Spleen (tissue), 11 donors: ENCODE measurements at regions not wholly inside any gene's neighbourhood (a gene's known extent, or its start where the extent isn't known, plus 50 kb on each side); places are given as distances from the start of the nearest gene placed in this dataset.
A peak's percentile ranks its signal among the peaks of the same experiment; 100 is the strongest.

ENCODE experiments used
- DNase-seq: peaks from one replicate; pipeline ENCODE4 v3.0.0-alpha.2; 2020
- H3K27ac ChIP-seq, 8 donors: fragments of 200-600 bp; sonication (generic) in 7 of 8; 1 replicate in 4 of 8; 2 replicates in 4 of 8; pipeline versions ENCODE4 v1.5.0 to v1.8.0; 2016 to 2021; ENCODE audit warnings: inconsistent platforms in 4 of 8, mild to moderate bottlenecking in 4 of 8, moderate library complexity in 1 of 8
- H3K27me3 ChIP-seq, 7 donors: fragments of 200-600 bp; sonication (generic) in 6 of 7; replicated peaks in 1 of 7; 1 replicate in 4 of 7; 2 replicates in 3 of 7; pipeline versions ENCODE4 v1.5.0 to v1.8.0; 2016 to 2021; ENCODE audit warnings: inconsistent platforms in 3 of 7, mild to moderate bottlenecking in 1 of 7
- H3K36me3 ChIP-seq, 6 donors: fragments of 200-600 bp; sonication (generic) in 5 of 6; 1 replicate in 4 of 6; 2 replicates in 2 of 6; pipeline versions ENCODE4 v1.5.0 to v1.8.0; 2016 to 2021; ENCODE audit warnings: inconsistent platforms in 2 of 6
- H3K4me1 ChIP-seq, 6 donors: fragments of 200-600 bp; sonication (generic) in 5 of 6; 1 replicate in 3 of 6; 2 replicates in 3 of 6; pipeline versions ENCODE4 v1.5.0 to v1.8.0; 2016 to 2021; ENCODE audit warnings: inconsistent platforms in 3 of 6
- H3K4me3 ChIP-seq, 8 donors: fragments of 200-600 bp; sonication (generic) in 7 of 8; 1 replicate in 4 of 8; 2 replicates in 4 of 8; pipeline versions ENCODE4 v1.5.0 to v1.8.0; 2016 to 2021; ENCODE audit warnings: inconsistent platforms in 4 of 8, mild to moderate bottlenecking in 4 of 8, moderate library complexity in 2 of 8
- H3K9me3 ChIP-seq, 8 donors: fragments of 200-600 bp; sonication (generic) in 7 of 8; 1 replicate in 4 of 8; 2 replicates in 4 of 8; pipeline versions ENCODE4 v1.5.0 to v1.8.0; 2016 to 2021; ENCODE audit warnings: inconsistent platforms in 4 of 8
- POLR2A ChIP-seq, 3 donors: fragments of 450-650 bp; IDR thresholded peaks; one replicate each; pipeline ENCODE4 v1.5.1; 2017; ENCODE audit warnings: antibody characterized with exemption in 3 of 3, mild to moderate bottlenecking in 1 of 3
- POLR2AphosphoS5 ChIP-seq, 3 donors: sonication (generic); formaldehyde crosslinking; IDR thresholded peaks; one replicate each; pipeline ENCODE4 v1.5.1; 2017; ENCODE audit warnings: antibody characterized with exemption in 3 of 3
- WGBS, 5 donors: extraction: QIAGEN DNeasy Blood & Tissue Kit in 3 of 5; methylation state at CpG; one replicate each; pipeline versions ENCODE4 v1.1.5 to v1.1.7; 2013 to 2018; 5-methylcytosine and 5-hydroxymethylcytosine counted together
- intact Hi-C: fragments of 100-400 bp; cut with DNase I; formaldehyde crosslinking; loops from one replicate; pipeline ENCODE4 v1.15.0; 2023; ENCODE audit warnings: low total_unique reads
- TF ChIP-seq, protein P1 (sequence below), 11 experiments: fragments of 200-600 bp in 7 of 11; fragments of 450-650 bp in 4 of 11; sonication (generic) in 4 of 11; IDR thresholded peaks in 8 of 11; conservative IDR thresholded peaks in 3 of 11; 1 replicate in 7 of 11; 2 replicates in 4 of 11; pipeline versions ENCODE4 v1.4.0 to v1.8.0; 2016 to 2021; ENCODE audit warnings: antibody characterized with exemption in 11 of 11, inconsistent platforms in 4 of 11, mild to moderate bottlenecking in 1 of 11
- donor health status: healthy with polysubstance abuse.
- donor health status: DM: no; HTN: no; CAD: no; lungs with moderate emphysema.
- donor health status: DM: no; HTN: no; CAD: no.
- donor health status: Bipolar disorder and iron deficiency.
- donor health status: healthy.
- donor health status: DM: no; HTN: no; CAD: no.
- donor health status: DM: yes; HTN: yes; CAD: no.

DNA sequence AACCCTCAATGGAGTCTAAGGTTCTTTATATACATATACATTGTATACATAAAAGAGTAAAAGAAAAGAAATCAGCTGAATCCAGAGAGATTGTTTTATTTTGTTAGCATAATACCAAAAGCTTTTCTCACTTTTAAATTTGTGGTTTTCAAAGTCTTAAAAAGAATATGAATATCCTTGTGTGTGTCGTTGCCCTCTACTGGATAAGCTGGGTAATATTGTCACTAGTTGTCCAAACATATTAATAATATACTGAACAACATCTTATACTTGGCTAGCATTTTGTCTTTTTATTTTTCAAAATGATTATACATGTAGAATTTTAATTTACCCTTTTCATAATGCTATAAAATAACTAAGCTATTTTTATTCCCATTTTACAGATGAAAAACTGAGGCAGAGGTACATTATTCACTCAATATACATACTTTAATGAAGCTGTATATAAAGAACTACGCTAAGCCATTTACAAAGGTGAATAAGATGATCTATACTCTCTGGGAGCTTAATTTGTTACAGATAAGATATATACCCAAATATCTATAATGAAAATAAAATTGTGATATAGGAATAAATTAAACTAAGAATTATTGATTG, 531.7 kb downstream of the TFAP2B start:
- no peaks in the 10 kb centered on the region for H3K4me1 ChIP-seq
- 66 to 79% (median 76%) methylated on average over 2 of the region's 2 CpGs for WGBS, 5 donors
- intact Hi-C loops: loop anchor here (5.0 kb wide), 1 partner anchor 533 kb away; the partner anchor contains the start of gene TFAP2B
- DNase-seq: no peak
- H3K9me3 ChIP-seq: peaks cover 0 to 12% (median 2%) of the 10 kb centered on the region in 8 donors
- no peak overlapping the region for H3K4me3 ChIP-seq
- H3K27ac ChIP-seq: no peak overlapping the region
- H3K27me3 ChIP-seq: peaks cover 0 to 4% (median 0%) of the 10 kb centered on the region in 7 donors
- no peaks in the 10 kb centered on the region for H3K36me3 ChIP-seq
- TF ChIP-seq POLR2A (IDR thresholded peaks at IDR 0.05): no peak
- TF ChIP-seq POLR2AphosphoS5 (IDR thresholded peaks at IDR 0.05): no peak
- TF ChIP-seq, protein P1, sequence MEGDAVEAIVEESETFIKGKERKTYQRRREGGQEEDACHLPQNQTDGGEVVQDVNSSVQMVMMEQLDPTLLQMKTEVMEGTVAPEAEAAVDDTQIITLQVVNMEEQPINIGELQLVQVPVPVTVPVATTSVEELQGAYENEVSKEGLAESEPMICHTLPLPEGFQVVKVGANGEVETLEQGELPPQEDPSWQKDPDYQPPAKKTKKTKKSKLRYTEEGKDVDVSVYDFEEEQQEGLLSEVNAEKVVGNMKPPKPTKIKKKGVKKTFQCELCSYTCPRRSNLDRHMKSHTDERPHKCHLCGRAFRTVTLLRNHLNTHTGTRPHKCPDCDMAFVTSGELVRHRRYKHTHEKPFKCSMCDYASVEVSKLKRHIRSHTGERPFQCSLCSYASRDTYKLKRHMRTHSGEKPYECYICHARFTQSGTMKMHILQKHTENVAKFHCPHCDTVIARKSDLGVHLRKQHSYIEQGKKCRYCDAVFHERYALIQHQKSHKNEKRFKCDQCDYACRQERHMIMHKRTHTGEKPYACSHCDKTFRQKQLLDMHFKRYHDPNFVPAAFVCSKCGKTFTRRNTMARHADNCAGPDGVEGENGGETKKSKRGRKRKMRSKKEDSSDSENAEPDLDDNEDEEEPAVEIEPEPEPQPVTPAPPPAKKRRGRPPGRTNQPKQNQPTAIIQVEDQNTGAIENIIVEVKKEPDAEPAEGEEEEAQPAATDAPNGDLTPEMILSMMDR (IDR thresholded peaks at IDR 0.05 in 8 of 11, conservative IDR thresholded peaks at IDR 0.05 in 3 of 11): peak in 3 of 11 experiments; percentile 15 to 32 (median 21)

DNA sequence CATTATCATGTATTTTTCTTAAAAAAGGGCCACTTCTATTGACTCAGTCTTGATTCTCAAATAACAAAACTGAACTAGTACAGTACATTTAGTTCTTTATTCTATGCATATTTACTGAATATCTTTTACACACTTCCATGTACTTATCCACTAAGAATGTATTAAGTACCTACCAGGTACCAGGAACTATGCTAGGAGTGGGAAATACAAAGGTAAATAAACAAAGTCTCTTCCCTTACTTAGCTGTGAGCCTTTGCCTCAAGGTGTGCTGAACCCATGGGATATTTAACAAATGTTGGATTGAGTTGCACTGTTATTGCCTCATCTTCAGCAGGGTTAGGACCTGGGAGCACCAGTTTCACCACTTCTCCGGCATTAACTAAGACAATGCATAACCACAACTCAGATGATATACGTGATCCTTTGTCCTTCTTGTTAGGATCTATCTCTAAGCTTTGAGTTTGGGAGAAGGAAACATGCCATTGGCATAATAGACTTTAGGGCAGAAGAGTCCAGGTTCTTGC, 533.9 kb downstream of the TFAP2B start:
- TF ChIP-seq, protein P1 (IDR thresholded peaks at IDR 0.05 in 8 of 11, conservative IDR thresholded peaks at IDR 0.05 in 3 of 11): no peak
- TF ChIP-seq POLR2A (IDR thresholded peaks at IDR 0.05) (no peak), POLR2AphosphoS5 (IDR thresholded peaks at IDR 0.05) (no peak)
- Histone ChIP-seq H3K9me3 (peaks cover 0 to under 1% (median 0%) of the 10 kb centered on the region in 8 donors), H3K27me3 (peaks cover 0 to 4% (median 0%) of the 10 kb centered on the region in 7 donors), H3K27ac (no peak overlapping the region), H3K4me1 (no peaks in the 10 kb centered on the region), H3K4me3 (no peak overlapping the region), H3K36me3 (no peaks in the 10 kb centered on the region)
- intact Hi-C loops: loop anchor here (5.0 kb wide), 1 partner anchor 535 kb away; the partner anchor contains the start of gene TFAP2B
- WGBS, 5 donors: 86 to 95% (median 90%) methylated on average over 2 of the region's 2 CpGs
- no peak for DNase-seq

DNA sequence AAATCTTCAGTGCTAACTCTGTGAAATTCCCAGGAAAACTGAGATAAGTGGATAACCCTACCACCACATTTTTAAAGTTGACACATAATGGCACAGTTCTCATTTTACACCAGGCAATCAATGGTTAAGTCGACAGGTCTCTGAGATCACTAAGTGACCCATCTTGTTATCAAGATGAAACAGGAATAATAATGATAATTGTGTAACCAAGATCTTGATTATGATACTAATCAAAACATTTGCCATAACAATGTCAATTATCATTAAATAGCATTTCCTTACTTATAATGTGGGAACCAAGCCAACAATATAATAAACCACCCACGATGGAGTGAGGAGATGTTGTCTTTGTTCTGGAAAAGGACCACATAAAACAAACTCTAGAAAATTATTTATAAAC, 541.6 kb downstream of the TFAP2B start:
- H3K27ac ChIP-seq: no peak overlapping the region
- no peaks in the 10 kb centered on the region for H3K9me3 ChIP-seq
- WGBS, 5 donors: 60 to 71% (median 65%) methylated on average over 2 of the region's 2 CpGs
- peaks cover 0 to 5% (median 0%) of the 10 kb centered on the region in 7 donors for H3K27me3 ChIP-seq
- intact Hi-C loops: no loop called here
- H3K36me3 ChIP-seq: no peaks in the 10 kb centered on the region
- TF ChIP-seq POLR2A (IDR thresholded peaks at IDR 0.05) (no peak), POLR2AphosphoS5 (IDR thresholded peaks at IDR 0.05) (no peak)
- TF ChIP-seq, protein P1 (IDR thresholded peaks at IDR 0.05 in 8 of 11, conservative IDR thresholded peaks at IDR 0.05 in 3 of 11): no peak
- DNase-seq: no peak
- H3K4me1 ChIP-seq: no peaks in the 10 kb centered on the region
- H3K4me3 ChIP-seq: no peak overlapping the region

DNA sequence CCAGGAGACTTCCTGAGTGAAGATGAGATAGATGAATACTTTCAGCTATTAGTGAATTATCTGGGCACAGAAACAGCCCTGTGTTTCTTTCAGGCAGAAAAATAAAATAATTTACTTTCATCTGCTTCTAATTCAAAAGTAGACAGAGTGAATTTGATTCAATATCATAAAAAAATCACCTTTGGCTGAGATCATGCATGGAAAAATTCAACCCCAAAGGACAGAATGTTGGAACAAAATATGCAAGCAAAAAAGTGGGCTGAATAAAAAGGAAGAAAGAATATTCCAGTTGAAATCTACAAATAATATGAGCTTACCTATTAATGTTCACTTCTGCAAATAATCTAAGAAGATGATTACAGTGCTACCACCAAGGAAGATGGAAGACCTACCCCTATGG, 546.9 kb downstream of the TFAP2B start:
- H3K4me3 ChIP-seq: no peak overlapping the region
- H3K4me1 ChIP-seq: no peaks in the 10 kb centered on the region
- no peak for TF ChIP-seq POLR2A (IDR thresholded peaks at IDR 0.05)
- TF ChIP-seq, protein P1 (IDR thresholded peaks at IDR 0.05 in 8 of 11, conservative IDR thresholded peaks at IDR 0.05 in 3 of 11): no peak
- TF ChIP-seq POLR2AphosphoS5 (IDR thresholded peaks at IDR 0.05): no peak
- no peak for DNase-seq
- no peaks in the 10 kb centered on the region for H3K9me3 ChIP-seq
- no peak overlapping the region for H3K27ac ChIP-seq
- intact Hi-C loops: no loop called here
- H3K27me3 ChIP-seq: no peaks in the 10 kb centered on the region
- H3K36me3 ChIP-seq: no peaks in the 10 kb centered on the region
